Hepatocyte (in vitro differentiated cells): ENCODE measurements at regions not wholly inside any gene's neighbourhood (a gene's known extent, or its start where the extent isn't known, plus 50 kb on each side); places are given as distances from the start of the nearest gene placed in this dataset.

Experiments
- DNase-seq: peaks from one replicate; pipeline ENCODE4 v3.0.0-alpha.2; 2016; ENCODE audit warnings: low spot score
- H2AFZ ChIP-seq: fragments of 200-600 bp; sonication (generic); 2 replicates; pipeline ENCODE4 v1.6.0; 2016; ENCODE audit warnings: antibody characterized with exemption, mild to moderate bottlenecking
- H3K27ac ChIP-seq: fragments of 200-600 bp; sonication (generic); 2 replicates; pipeline ENCODE4 v1.5.1; 2016; ENCODE audit warnings: mild to moderate bottlenecking
- H3K27me3 ChIP-seq: fragments of 200-600 bp; sonication (generic); 2 replicates; pipeline ENCODE4 v1.6.1; 2016
- H3K36me3 ChIP-seq: fragments of 200-600 bp; sonication (generic); replicated peaks from 2 replicates; pipeline ENCODE4 v1.5.1; 2016; ENCODE audit warnings: low read depth; ENCODE audit not compliant: insufficient read depth
- H3K4me1 ChIP-seq: fragments of 200-600 bp; sonication (generic); 2 replicates; pipeline ENCODE4 v1.5.1; 2016; ENCODE audit warnings: mild to moderate bottlenecking, moderate library complexity; ENCODE audit not compliant: insufficient read depth
- H3K4me2 ChIP-seq: fragments of 200-600 bp; sonication (generic); 2 replicates; pipeline ENCODE4 v1.6.0; 2016
- H3K4me3 ChIP-seq: fragments of 200-600 bp; sonication (generic); 2 replicates; pipeline ENCODE4 v1.5.1; 2016; ENCODE audit warnings: mild to moderate bottlenecking
- H3K79me2 ChIP-seq: fragments of 200-600 bp; sonication (generic); 2 replicates; pipeline ENCODE4 v1.6.0; 2017; ENCODE audit warnings: mild to moderate bottlenecking
- H3K9me2 ChIP-seq: fragments of 200-600 bp; sonication (generic); replicated peaks from 2 replicates; pipeline ENCODE4 v1.6.0; 2017; ENCODE audit warnings: mild to moderate bottlenecking; ENCODE audit not compliant: insufficient read depth
- H3K9me3 ChIP-seq: fragments of 200-600 bp; sonication (generic); 2 replicates; pipeline ENCODE4 v1.5.1; 2016; ENCODE audit warnings: low read depth, mild to moderate bottlenecking
- H4K20me1 ChIP-seq: fragments of 200-600 bp; sonication (generic); 2 replicates; pipeline ENCODE4 v1.6.0; 2016; ENCODE audit warnings: mild to moderate bottlenecking; ENCODE audit not compliant: insufficient read depth, poor library complexity, severe bottlenecking
- CTCF ChIP-seq: fragments of 200-600 bp; sonication (generic); IDR thresholded peaks from 2 replicates; pipeline ENCODE4 v1.5.1; 2016; ENCODE audit warnings: antibody characterized with exemption, mild to moderate bottlenecking; ENCODE audit not compliant: poor library complexity
- EZH2 ChIP-seq: fragments of 200-600 bp; sonication (generic); IDR thresholded peaks from 2 replicates; pipeline ENCODE4 v1.6.1; 2016; ENCODE audit warnings: antibody characterized with exemption, mild to moderate bottlenecking, borderline replicate concordance
- EZH2phosphoT487 ChIP-seq: fragments of 200-600 bp; sonication (generic); IDR thresholded peaks from one replicate; pipeline ENCODE4 v1.6.1; 2018; ENCODE audit warnings: antibody characterized with exemption, mild to moderate bottlenecking, low read depth, moderate library complexity; ENCODE audit not compliant: unreplicated experiment, severe bottlenecking
- WGBS: methylation state at CpG from one replicate; pipeline ENCODE4 v1.1.6; 2016; ENCODE audit warnings: low lambda C conversion rate; ENCODE audit errors: missing lambda C conversion rate; 5-methylcytosine and 5-hydroxymethylcytosine counted together

- Histone ChIP-seq H3K79me2 (no peaks in the 10 kb centered on the region), H3K36me3 (no peaks in the 10 kb centered on the region), H3K9me3 (no peaks in the 10 kb centered on the region), H3K4me2 (no peak overlapping the region), H3K27me3 (no peaks in the 10 kb centered on the region), H3K9me2 (no peaks in the 10 kb centered on the region), H4K20me1 (no peaks in the 10 kb centered on the region), H3K4me1 (peaks cover 13% of the 10 kb centered on the region), H3K4me3 (no peak overlapping the region), H2AFZ (no peak overlapping the region), H3K27ac (no peak overlapping the region)
- 100% methylated on average over 1 of the region's 1 CpG for WGBS
- TF ChIP-seq EZH2 (no peak), CTCF (no peak), EZH2phosphoT487 (no peak)
- no peak for DNase-seq
Measured at GRCh38 chr2:78420132-78420531, 605.4 kb upstream of the REG3G start.

DNA sequence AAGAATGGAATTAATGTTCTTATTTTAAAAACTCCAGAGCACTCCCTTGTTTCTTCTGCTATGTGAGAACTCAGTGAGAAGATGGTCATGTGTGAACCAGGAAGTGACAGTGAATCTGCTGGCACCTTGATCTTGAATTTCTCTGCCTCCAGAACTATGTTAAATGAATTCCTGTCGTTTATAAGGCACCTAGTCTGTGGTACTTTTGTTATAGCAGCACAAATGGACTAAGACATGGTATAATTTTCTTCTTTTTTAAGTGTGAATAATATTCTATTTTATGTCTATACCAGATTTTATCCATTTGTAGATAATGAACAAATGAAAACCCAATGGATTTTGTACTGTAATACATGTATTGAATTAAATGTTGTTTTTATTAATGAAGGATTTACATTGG lies 601.9 kb upstream of the REG3G start:
- Histone ChIP-seq H4K20me1 (no peaks in the 10 kb centered on the region), H3K27me3 (no peaks in the 10 kb centered on the region), H3K27ac (no peak overlapping the region), H3K9me3 (no peaks in the 10 kb centered on the region), H3K4me1 (no peaks in the 10 kb centered on the region), H3K4me2 (no peak overlapping the region), H3K4me3 (no peak overlapping the region), H3K36me3 (no peaks in the 10 kb centered on the region), H3K79me2 (no peaks in the 10 kb centered on the region), H2AFZ (no peak overlapping the region), H3K9me2 (no peaks in the 10 kb centered on the region)
- DNase-seq, result no peak
- no peak for TF ChIP-seq EZH2phosphoT487
- TF ChIP-seq EZH2, result no peak
- no peak for TF ChIP-seq CTCF
- WGBS, result 93% methylated on average over 1 of the region's 1 CpG

DNA sequence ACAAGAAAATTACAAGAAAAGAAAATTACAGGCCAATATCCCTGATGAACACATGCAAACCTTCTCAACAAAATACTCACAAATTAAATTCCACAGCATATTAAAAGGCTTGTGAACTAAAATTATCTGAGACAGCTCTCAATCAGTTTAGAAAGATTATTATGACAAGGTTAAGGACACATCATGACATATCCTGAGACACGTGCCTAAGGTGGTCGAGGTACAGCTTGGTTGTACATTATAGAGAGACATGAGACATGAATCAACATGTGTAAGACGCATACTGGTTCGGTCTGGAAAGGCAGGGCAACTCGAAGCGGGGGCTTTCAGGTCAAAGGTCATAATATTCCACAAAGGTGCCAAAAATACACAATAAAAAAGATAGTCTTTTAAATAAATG lies 598.3 kb upstream of the REG3G start:
- Histone ChIP-seq H3K27ac (no peak overlapping the region), H2AFZ (no peak overlapping the region), H3K9me3 (no peaks in the 10 kb centered on the region), H3K9me2 (no peaks in the 10 kb centered on the region), H3K4me3 (no peak overlapping the region), H3K4me2 (no peak overlapping the region), H3K27me3 (no peaks in the 10 kb centered on the region), H3K79me2 (no peaks in the 10 kb centered on the region), H3K4me1 (no peaks in the 10 kb centered on the region), H3K36me3 (no peaks in the 10 kb centered on the region), H4K20me1 (no peaks in the 10 kb centered on the region)
- 94% methylated on average over 6 of the region's 6 CpGs for WGBS
- DNase-seq, result no peak
- no peak for TF ChIP-seq EZH2phosphoT487
- no peak for TF ChIP-seq EZH2
- TF ChIP-seq CTCF, result no peak

GRCh38 chr2:78431241-78431640 lies 594.3 kb upstream of the REG3G start:
- no peaks in the 10 kb centered on the region for H3K27me3 ChIP-seq
- no peaks in the 10 kb centered on the region for H3K9me2 ChIP-seq
- H3K4me2 ChIP-seq, result no peak overlapping the region
- H3K36me3 ChIP-seq, result no peaks in the 10 kb centered on the region
- no peak overlapping the region for H3K4me3 ChIP-seq
- no peak for DNase-seq
- H2AFZ ChIP-seq, result no peak overlapping the region
- H3K79me2 ChIP-seq, result no peaks in the 10 kb centered on the region
- H4K20me1 ChIP-seq, result no peaks in the 10 kb centered on the region
- H3K4me1 ChIP-seq, result no peaks in the 10 kb centered on the region
- no peak for TF ChIP-seq EZH2phosphoT487
- TF ChIP-seq CTCF, result no peak
- TF ChIP-seq EZH2, result no peak
- 94% methylated on average over 3 of the region's 3 CpGs for WGBS
- H3K27ac ChIP-seq, result no peak overlapping the region
- no peaks in the 10 kb centered on the region for H3K9me3 ChIP-seq
